HG03060 (cell line): ENCODE measurements at regions not wholly inside any gene's neighbourhood (a gene's known extent, or its start where the extent isn't known, plus 50 kb on each side); places are given as distances from the start of the nearest gene placed in this dataset.

ENCODE experiments used
- ATAC-seq: cut with Tn5 transposase; IDR thresholded peaks from one replicate; pipeline ENCODE4 v1.9.1; 2021; ENCODE audit warnings: low read depth, moderate number of reproducible peaks; ENCODE audit not compliant: unreplicated experiment

- ATAC-seq = no peak
Observed at GRCh38 chr2:7819850-7820249, 862.0 kb upstream of the ID2 start.

DNA sequence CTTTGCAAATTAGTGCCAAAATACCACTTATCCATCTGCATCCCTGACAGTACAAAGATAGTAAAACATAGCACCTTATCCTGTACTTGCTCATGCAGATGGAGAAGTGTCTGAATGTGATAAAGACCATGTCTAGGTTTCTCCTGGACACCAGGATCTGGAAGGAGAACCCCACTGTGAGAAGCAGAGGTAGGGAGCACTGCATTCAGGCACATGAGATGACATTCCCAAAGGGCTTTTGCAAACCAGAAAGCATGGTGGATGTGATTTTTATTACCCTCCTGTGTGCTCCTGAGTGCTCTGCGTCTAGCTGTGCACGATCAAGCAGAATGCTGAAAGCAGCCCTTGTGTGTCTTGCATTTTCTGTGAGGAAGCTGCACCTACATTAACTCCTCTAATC is 857.6 kb upstream of the ID2 start:
- ATAC-seq = no peak

- ATAC-seq = peak; percentile 90
Observed at GRCh38 chr2:7825591-7826312, 856.1 kb upstream of the ID2 start.

DNA sequence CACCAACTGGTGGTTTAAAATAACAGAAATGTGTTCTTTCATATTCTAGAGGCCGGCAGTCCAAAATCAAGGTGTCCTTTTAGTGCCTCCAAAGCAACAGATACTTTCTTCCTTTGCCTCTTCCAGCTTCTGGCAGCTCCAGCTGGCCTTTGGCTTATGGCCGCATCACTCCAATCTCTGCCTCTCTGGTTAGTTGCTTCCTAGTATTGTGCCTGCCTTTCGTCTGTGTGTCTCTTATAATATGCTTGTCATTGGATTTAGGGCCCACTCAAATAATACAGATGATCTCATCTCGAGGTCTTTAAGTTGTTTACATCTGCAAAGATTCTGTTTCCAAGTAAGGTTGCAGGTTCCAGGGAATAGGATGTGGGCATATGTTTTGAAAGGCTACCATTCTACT is 855.2 kb upstream of the ID2 start:
- no peak for ATAC-seq

DNA sequence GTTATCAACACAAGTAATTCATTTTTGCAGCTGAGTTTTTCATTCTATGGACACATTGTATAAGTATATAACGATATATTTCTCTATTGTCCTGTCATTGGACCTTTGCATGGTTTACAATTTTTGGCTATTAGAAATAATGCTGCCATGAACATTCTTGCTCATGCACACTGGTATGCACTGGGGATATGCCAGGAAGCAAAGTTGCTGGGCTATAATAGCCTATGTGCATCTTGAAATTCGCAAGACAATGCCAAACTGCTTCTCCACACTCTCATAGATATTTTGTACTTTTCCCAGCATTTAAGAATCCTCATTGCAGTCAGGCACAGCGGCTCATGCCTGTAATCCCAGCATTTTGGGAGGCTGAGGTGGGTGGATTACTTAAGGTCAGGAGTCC is 852.6 kb upstream of the ID2 start:
- ATAC-seq = no peak

GRCh38 chr2:7830616-7831015 is 851.2 kb upstream of the ID2 start:
- no peak for ATAC-seq

DNA sequence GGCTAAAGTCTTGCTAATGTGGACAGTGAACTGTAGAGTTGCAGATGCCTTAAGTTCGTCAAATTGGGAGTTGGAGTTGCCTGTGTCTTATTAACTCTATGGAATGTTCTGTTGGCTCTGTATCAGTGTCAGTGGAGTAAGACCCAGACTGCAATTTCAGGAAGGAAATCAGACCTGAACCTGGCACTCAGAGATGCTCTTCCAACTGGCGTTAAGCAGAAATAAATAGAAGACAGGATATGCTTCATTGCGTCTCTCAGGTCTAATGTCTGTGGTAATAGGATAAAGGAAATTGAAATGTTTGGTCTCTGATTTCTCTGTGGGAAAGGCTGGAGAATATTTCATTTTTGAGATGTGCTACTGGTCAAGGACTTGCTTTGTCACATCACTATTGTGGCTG is 846.7 kb upstream of the ID2 start:
- ATAC-seq = no peak

DNA sequence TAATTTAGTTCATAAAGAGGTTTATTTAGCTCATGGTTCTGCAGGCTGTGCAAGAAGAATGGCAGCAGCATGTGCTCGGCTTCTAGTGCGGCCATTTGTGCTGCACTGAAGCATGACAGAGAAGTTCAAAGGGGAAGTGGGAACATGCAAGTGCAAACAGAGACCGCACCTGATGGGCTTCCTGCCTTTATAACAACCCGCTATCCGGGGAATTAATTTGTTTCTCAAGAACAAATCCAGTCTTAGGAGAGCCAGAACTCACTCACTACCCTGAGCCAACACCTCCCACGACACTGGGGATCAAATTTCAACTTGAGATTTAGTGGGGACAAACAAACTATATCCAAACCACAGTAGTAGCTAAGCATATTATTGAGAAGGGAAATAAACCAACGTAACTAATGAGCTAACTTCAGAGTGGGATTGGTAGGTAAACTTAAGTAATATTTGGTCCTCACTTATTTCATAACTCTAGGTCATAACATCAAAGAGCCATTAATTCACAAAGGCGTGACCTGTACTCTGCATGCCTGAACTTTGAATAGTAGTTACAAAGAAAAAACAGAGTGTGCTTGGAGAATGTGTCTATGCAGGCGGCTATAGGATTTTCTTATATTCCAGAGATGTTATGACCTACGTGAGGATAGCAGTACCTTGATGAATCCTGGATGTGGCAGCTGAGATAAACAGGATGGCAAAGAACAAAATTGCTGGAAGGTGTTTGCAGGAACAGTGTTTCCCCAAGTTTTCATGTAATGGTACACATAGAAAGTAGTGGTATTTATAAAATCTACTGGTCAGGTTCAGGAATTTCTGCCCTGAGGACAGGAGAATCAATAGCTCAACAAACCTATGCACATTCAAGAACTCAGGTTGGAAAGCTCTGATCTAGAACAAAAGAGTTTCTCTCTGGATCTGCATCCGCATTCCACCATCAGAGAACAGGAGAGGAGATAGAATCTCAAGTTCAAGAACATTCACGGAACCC is 845.9 kb upstream of the ID2 start:
- ATAC-seq = peak; percentile 92

GRCh38 chr2:7837237-7837760 is 844.6 kb upstream of the ID2 start:
- ATAC-seq = no peak

DNA sequence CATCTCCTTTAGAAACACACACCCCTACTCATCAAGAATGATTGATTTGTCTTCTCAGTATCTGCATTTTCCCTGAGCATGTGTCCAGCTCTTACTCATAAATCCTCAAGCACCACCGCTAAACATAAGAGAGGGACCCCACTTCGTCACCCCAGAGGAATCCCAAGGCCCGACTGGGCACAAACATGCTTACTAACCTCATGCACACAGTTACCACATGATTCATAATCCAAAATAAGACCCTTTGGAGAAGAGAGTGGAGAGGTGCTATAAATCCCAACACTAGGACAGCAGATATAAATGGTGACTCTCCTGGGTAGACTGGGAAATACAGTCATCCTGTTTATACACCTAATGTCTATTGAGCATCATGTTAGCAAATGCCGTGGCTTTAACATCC is 843.2 kb upstream of the ID2 start:
- no peak for ATAC-seq

DNA sequence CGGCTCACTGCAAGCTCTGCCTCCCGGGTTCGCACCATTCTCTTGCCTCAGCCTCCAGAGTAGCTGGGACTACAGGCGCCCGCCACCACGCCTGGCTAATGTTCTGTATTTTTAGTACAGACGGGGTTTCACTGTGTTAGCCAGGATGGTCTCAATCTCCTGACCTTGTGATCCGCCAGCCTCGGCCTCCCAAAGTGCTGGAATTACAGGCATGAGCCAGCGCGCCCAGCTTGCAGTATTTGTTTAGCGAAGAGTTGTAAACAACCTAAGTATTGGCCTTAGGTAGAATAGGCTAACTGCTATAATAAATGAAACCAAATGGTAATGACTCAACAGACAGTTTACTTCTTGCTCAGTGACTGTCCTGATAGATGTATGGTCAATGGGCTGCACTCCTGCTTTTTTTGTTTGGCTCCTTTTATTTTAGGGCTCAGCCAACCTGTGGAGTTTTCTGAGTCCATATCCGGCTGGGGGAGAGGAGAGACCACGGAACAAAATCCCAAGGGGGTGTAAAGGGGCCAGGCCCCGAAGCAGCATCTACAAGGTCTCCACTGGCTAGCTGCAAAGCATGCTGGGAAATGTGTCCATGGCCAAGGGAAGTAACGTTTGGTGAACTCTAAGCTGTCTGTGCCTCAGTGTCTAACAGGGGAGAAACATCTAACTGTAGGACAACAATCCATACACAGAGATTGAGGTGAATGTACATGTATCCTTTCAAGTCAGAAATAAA is 841.0 kb upstream of the ID2 start:
- no peak for ATAC-seq

GRCh38 chr2:7841751-7842150 is 840.1 kb upstream of the ID2 start:
- ATAC-seq = no peak

GRCh38 chr2:7844414-7844965 is 837.4 kb upstream of the ID2 start:
- ATAC-seq = no peak

GRCh38 chr2:7845332-7845731 is 836.5 kb upstream of the ID2 start:
- ATAC-seq = no peak

GRCh38 chr2:7846607-7847006 is 835.2 kb upstream of the ID2 start:
- no peak for ATAC-seq

DNA sequence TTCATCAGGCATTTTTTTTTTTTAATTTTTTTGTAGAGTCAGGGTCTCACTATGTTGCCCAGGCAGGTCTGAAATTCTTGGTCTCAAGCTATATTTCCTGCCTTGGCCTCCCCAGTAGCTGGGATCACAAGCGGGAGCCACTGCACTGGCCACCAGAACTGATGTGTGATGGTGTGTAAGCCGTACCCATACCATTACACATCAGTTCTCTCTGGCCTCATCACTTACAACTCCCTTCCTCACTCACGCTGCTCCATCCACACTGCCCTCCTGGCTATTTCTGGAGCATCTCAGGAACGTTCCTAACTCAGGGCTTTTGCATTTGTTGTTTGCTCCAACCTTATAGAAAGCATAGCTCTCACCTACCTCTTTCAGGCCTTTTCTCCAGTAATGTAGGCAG is 834.5 kb upstream of the ID2 start:
- no peak for ATAC-seq

- no peak for ATAC-seq
Observed at GRCh38 chr2:7849027-7849426, 832.8 kb upstream of the ID2 start.

- ATAC-seq = no peak
Observed at GRCh38 chr2:7849531-7849930, 832.3 kb upstream of the ID2 start.

DNA sequence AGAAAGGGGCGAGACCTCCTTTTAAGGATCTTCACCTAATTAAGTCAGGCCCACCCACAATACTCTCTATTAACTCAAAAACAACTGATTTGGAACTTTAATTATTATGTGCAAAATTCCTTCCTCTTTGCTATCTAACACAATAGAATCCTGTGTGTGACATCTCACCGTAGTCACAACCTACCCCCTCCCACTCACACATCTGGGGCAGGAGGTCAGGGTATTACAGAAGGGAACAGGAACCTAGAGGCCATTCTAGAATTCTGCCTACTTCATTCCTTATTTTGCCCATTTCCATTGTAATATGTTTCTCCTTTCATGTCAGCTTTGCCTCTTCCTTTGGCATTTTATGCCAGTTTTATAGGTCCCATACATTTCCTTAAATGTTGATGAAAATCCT is 829.3 kb upstream of the ID2 start:
- ATAC-seq = no peak

- ATAC-seq = no peak
Observed at GRCh38 chr2:7857904-7858303, 824.0 kb upstream of the ID2 start.

DNA sequence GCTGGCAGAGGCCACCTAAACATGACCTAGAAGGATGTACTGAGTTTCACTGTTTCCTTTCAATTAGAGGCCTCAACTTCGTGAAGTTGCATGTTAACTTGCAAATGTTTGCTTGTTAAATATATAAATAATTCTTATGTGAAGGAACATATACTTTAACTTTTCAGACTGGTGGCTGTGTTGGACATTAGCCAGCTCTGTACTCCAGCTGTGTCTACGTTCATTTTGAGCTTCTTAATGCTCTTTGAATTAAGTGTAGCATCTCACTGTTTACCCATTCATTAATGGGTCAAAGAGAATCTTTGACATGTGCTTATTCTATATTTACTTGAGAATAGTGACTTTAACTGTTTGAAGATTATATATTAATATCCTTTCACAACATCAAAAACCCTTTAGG is 823.2 kb upstream of the ID2 start:
- no peak for ATAC-seq
